HCT116 (cell line): ENCODE measurements at regions not wholly inside any gene's neighbourhood (a gene's known extent, or its start where the extent isn't known, plus 50 kb on each side); places are given as distances from the start of the nearest gene placed in this dataset.

Experiments
- ATAC-seq: fragments of 200-7000 bp; cut with Tn5 transposase; 2 replicates; pipeline ENCODE4 v1.9.1; 2020; ENCODE audit warnings: mild to moderate bottlenecking, moderate library complexity
- BruUV-seq: library from RNA; stranded (reverse); fragments of 400-500 nt; replicated peaks from 2 replicates; lab custom pipeline; 2021; lab: Mats Ljungman, UMichigan
- CTCF ChIA-PET: fragments of 300-600 bp; sonication (Branson Sonifier 250); formaldehyde crosslinking; loops from one replicate; lab custom pipeline; 2021; ENCODE audit warnings: antibody characterized with exemption; lab: Charles Lee
- POLR2A ChIA-PET: fragments of 300-600, 350-600 bp; sonication (Branson Sonifier 250); formaldehyde crosslinking; loops from one replicate; lab custom pipeline; 2021; ENCODE audit warnings: antibody characterized with exemption; lab: Charles Lee
- RAD21 ChIA-PET, 2 experiments: fragments of 300-600 bp; sonication (Branson Sonifier 250); formaldehyde crosslinking; loops; one replicate each; lab custom pipeline; 2023; ENCODE audit warnings: low total read pairs in 2 of 2; ENCODE audit not compliant: uncharacterized antibody in 2 of 2, unreplicated experiment in 2 of 2, low non-redundant PET in 1 of 2; lab: Charles Lee
- DNase-seq: peaks from one replicate; pipeline ENCODE4 v3.0.0-alpha.2; 2010; ENCODE audit warnings: low read depth, low spot score
- H2AFZ ChIP-seq: fragments of 200-600 bp; shearing (Covaris generic), sonication (generic); 2 replicates; pipeline ENCODE4 v1.6.1; 2017; ENCODE audit warnings: low read depth, mixed run types, mixed read lengths, antibody characterized with exemption, low read length; ENCODE audit not compliant: poor library complexity, severe bottlenecking
- H3K27ac ChIP-seq: 2 replicates; pipeline ENCODE4 v1.5.1; 2012; ENCODE audit warnings: low read depth, low read length
- H3K27me3 ChIP-seq: fragments of 200-600 bp; sonication (generic); 2 replicates; pipeline ENCODE4 v1.6.1; 2016; ENCODE audit warnings: mixed run types, low read length, mixed read lengths; ENCODE audit not compliant: insufficient read depth
- H3K36me3 ChIP-seq, 2 experiments: fragments of 200-500 bp in 1 of 2; fragments of 200-600 bp in 1 of 2; sonication (Bioruptor generic) in 1 of 2; sonication (generic) in 1 of 2; 2 replicates each; pipeline versions ENCODE4 v1.5.1 to v1.6.1; 2014 to 2016; ENCODE audit warnings: low read length in 2 of 2, inconsistent platforms in 1 of 2, mixed read lengths in 1 of 2, mixed run types in 1 of 2; ENCODE audit not compliant: insufficient read depth in 2 of 2, control insufficient read depth in 1 of 2
- H3K4me1 ChIP-seq, 2 experiments: fragments of 200-600 bp in 1 of 2; sonication (generic) in 1 of 2; 2 replicates each; pipeline versions ENCODE4 v1.5.1 to v1.6.1; 2012 to 2017; ENCODE audit warnings: low read length in 2 of 2, inconsistent platforms in 1 of 2, mild to moderate bottlenecking in 1 of 2, mixed read lengths in 1 of 2, mixed run types in 1 of 2, moderate library complexity in 1 of 2; ENCODE audit not compliant: insufficient read depth in 2 of 2, control insufficient read depth in 1 of 2
- H3K4me2 ChIP-seq: fragments of 200-600 bp; sonication (generic); 2 replicates; pipeline ENCODE4 v1.6.1; 2017; ENCODE audit warnings: mixed run types, low read length, mixed read lengths
- H3K4me3 ChIP-seq, 2 experiments: fragments of 200-600 bp in 1 of 2; sonication (generic) in 1 of 2; replicated peaks in 1 of 2; 2 replicates each; pipeline ENCODE4 v1.5.1; 2011 to 2016; ENCODE audit warnings: low read length in 2 of 2, control low read depth in 1 of 2, low read depth in 1 of 2, mild to moderate bottlenecking in 1 of 2, mixed read lengths in 1 of 2, mixed run types in 1 of 2
- H3K79me2 ChIP-seq: fragments of 200-600 bp; sonication (generic); 2 replicates; pipeline ENCODE4 v1.6.1; 2017; ENCODE audit warnings: mild to moderate bottlenecking, mixed run types, low read length, moderate library complexity, mixed read lengths; ENCODE audit not compliant: insufficient read depth
- H3K9ac ChIP-seq: fragments of 200-600 bp; sonication (generic); 2 replicates; pipeline ENCODE4 v1.6.1; 2016; ENCODE audit warnings: low read length, mixed read lengths
- H3K9me2 ChIP-seq: fragments of 200-600 bp; sonication (generic), shearing (Covaris generic); 2 replicates; pipeline ENCODE4 v1.6.1; 2017; ENCODE audit warnings: mixed run types, mild to moderate bottlenecking, moderate library complexity; ENCODE audit not compliant: insufficient read depth
- H3K9me3 ChIP-seq, 2 experiments: fragments of 200-500 bp in 1 of 2; fragments of 200-600 bp in 1 of 2; sonication (Bioruptor generic) in 1 of 2; sonication (generic) in 1 of 2; 2 replicates each; pipeline ENCODE4 v1.6.1; 2014 to 2017; ENCODE audit warnings: low read length in 2 of 2, mixed read lengths in 2 of 2, inconsistent platforms in 1 of 2, low read depth in 1 of 2, mild to moderate bottlenecking in 1 of 2, mixed run types in 1 of 2, moderate library complexity in 1 of 2; ENCODE audit not compliant: control insufficient read depth in 1 of 2, insufficient read depth in 1 of 2
- H4K20me1 ChIP-seq: fragments of 200-600 bp; sonication (generic), shearing (Covaris generic); 2 replicates; pipeline ENCODE4 v1.6.1; 2017; ENCODE audit warnings: mixed run types, mild to moderate bottlenecking, moderate library complexity; ENCODE audit not compliant: insufficient read depth
- CBX3 ChIP-seq: IDR thresholded peaks from 2 replicates; pipeline ENCODE4 v1.6.1; 2012; ENCODE audit warnings: low read depth
- CEBPB ChIP-seq: IDR thresholded peaks from 2 replicates; pipeline ENCODE4 v1.6.1; 2012; ENCODE audit warnings: low read depth
- EGR1 ChIP-seq: IDR thresholded peaks from 2 replicates; pipeline ENCODE4 v1.6.1; 2012; ENCODE audit warnings: low read depth
- ELF1 ChIP-seq: IDR thresholded peaks from 2 replicates; pipeline ENCODE4 v1.6.1; 2012; ENCODE audit warnings: low read depth, borderline replicate concordance
- EZH2 ChIP-seq: fragments of 200-600 bp; sonication (generic); IDR thresholded peaks from 2 replicates; pipeline ENCODE4 v1.6.1; 2017; ENCODE audit warnings: antibody characterized with exemption, mixed run types
- EZH2phosphoT487 ChIP-seq: fragments of 200-600 bp; IDR thresholded peaks from 2 replicates; pipeline ENCODE4 v1.6.1; 2018; ENCODE audit warnings: antibody characterized with exemption, borderline replicate concordance
- FOSL1 ChIP-seq: IDR thresholded peaks from 2 replicates; pipeline ENCODE4 v1.6.1; 2012; ENCODE audit warnings: low read depth
- JUND ChIP-seq: IDR thresholded peaks from 2 replicates; pipeline ENCODE4 v1.6.1; 2012
- MAX ChIP-seq: IDR thresholded peaks from 2 replicates; pipeline ENCODE4 v1.6.1; 2012
- POLR2A ChIP-seq: IDR thresholded peaks from 2 replicates; pipeline ENCODE4 v1.7.0; 2011; ENCODE audit warnings: borderline replicate concordance; ENCODE audit not compliant: insufficient read depth, insufficient read length; ENCODE audit errors: extremely low read depth
- POLR2AphosphoS5 ChIP-seq: IDR thresholded peaks from 2 replicates; pipeline ENCODE4 v1.6.1; 2011; ENCODE audit warnings: mild to moderate bottlenecking, low read depth, low read length, moderate library complexity
- RAD21 ChIP-seq: IDR thresholded peaks from 2 replicates; pipeline ENCODE4 v1.6.1; 2012; ENCODE audit warnings: low read depth, mild to moderate bottlenecking
- REST ChIP-seq: IDR thresholded peaks from 2 replicates; pipeline ENCODE4 v1.6.1; 2012; ENCODE audit warnings: low read depth
- SIN3A ChIP-seq: IDR thresholded peaks from 2 replicates; pipeline ENCODE4 v1.6.1; 2012; ENCODE audit warnings: low read depth
- SRF ChIP-seq: IDR thresholded peaks from 2 replicates; pipeline ENCODE4 v1.6.1; 2012; ENCODE audit warnings: low read depth
- TCF7L2 ChIP-seq: IDR thresholded peaks from 2 replicates; pipeline ENCODE4 v1.7.0; 2011; ENCODE audit warnings: borderline replicate concordance, inconsistent platforms; ENCODE audit not compliant: insufficient read depth, insufficient read length; ENCODE audit errors: extremely low read depth
- ZBTB33 ChIP-seq: IDR thresholded peaks from 2 replicates; pipeline ENCODE4 v1.6.1; 2011; ENCODE audit warnings: mild to moderate bottlenecking, low read length, moderate library complexity; ENCODE audit not compliant: insufficient replicate concordance; ENCODE audit errors: extremely low read depth
- ZFX ChIP-seq: fragments of 450-650 bp; IDR thresholded peaks from 2 replicates; pipeline ENCODE4 v1.6.1; 2017
- ZNF274 ChIP-seq: fragments of 200-500 bp; sonication (Bioruptor generic); IDR thresholded peaks from 2 replicates; pipeline ENCODE4 v1.6.1; 2014; ENCODE audit warnings: mild to moderate bottlenecking, low read depth, low read length, inconsistent platforms
- intact Hi-C: fragments of 100-400 bp; cut with micrococcal nuclease; formaldehyde crosslinking; loops from 2 replicates; pipeline ENCODE4 v1.10.0; 2022

- ChIA-PET POLR2A (no interaction called here), RAD21 (no interaction called here), CTCF (no interaction called here)
- H3K27ac ChIP-seq = no peak overlapping the region
- H3K4me1 ChIP-seq = peaks cover 10 to 20% of the 10 kb centered on the region in 2 experiments
- no peak for DNase-seq
- H3K9me3 ChIP-seq = no peaks in the 10 kb centered on the region
- ATAC-seq = peak; percentile 32; the same call in 1 of the 2 replicates
- no peaks in the 10 kb centered on the region for H3K79me2 ChIP-seq
- H3K9me2 ChIP-seq = no peaks in the 10 kb centered on the region
- no peak overlapping the region for H3K9ac ChIP-seq
- no peaks in the 10 kb centered on the region for H3K36me3 ChIP-seq
- no peaks in the 10 kb centered on the region for H4K20me1 ChIP-seq
- no peaks in the 10 kb centered on the region for H3K27me3 ChIP-seq
- H3K4me2 ChIP-seq = no peak overlapping the region
- intact Hi-C loops = no loop called here
- no TSS peak for BruUV-seq
- TF ChIP-seq REST (no peak), ELF1 (no peak), JUND (no peak), SRF (no peak), MAX (no peak), TCF7L2 (no peak), ZNF274 (no peak), EZH2 (no peak), RAD21 (no peak), SIN3A (no peak), ZBTB33 (no peak), EGR1 (no peak), POLR2AphosphoS5 (no peak), POLR2A (no peak), FOSL1 (no peak), CBX3 (no peak), CEBPB (no peak), EZH2phosphoT487 (no peak), ZFX (no peak)
- H3K4me3 ChIP-seq = no peak overlapping the region
- no peak overlapping the region for H2AFZ ChIP-seq
Observed at GRCh38 chr4:26223155-26223554, 97.7 kb upstream of the RBPJ start.
